ENCODE measurements at regions not wholly inside any gene's neighbourhood (a gene's known extent, or its start where the extent isn't known, plus 50 kb on each side); places are given as distances from the start of the nearest gene placed in this dataset.

- no peak overlapping the region for H3K4me3 ChIP-seq (replicated peaks; ENCODE audit: low read depth, low read length)
- TF ChIP-seq CTCF (IDR thresholded peaks at IDR 0.05; ENCODE audit: insufficient read depth, low read length, poor library complexity, severe bottlenecking), result no peak
- no peaks in the 10 kb centered on the region for H3K36me3 ChIP-seq (ENCODE audit: control insufficient read depth, insufficient read depth, low read length)
- no peak for DNase-seq (ENCODE audit: extremely low read depth, insufficient read length)
- no peaks in the 10 kb centered on the region for H3K27me3 ChIP-seq (replicated peaks; ENCODE audit: control insufficient read depth, insufficient read depth, low read length)
These were observed 129.3 kb downstream of the LNPK start for GRCh38 chr2:175872721-175873120.

- H3K36me3 ChIP-seq (ENCODE audit: control insufficient read depth, insufficient read depth, low read length), result no peaks in the 10 kb centered on the region
- DNase-seq (ENCODE audit: extremely low read depth, insufficient read length), result no peak
- H3K4me3 ChIP-seq (replicated peaks; ENCODE audit: low read depth, low read length), result no peak overlapping the region
- H3K27me3 ChIP-seq (replicated peaks; ENCODE audit: control insufficient read depth, insufficient read depth, low read length), result no peaks in the 10 kb centered on the region
- no peak for TF ChIP-seq CTCF (IDR thresholded peaks at IDR 0.05; ENCODE audit: insufficient read depth, low read length, poor library complexity, severe bottlenecking)
These were observed 130.1 kb downstream of the LNPK start for GRCh38 chr2:175872005-175872348.

GRCh38 chr2:175871331-175872004 lies 130.6 kb downstream of the LNPK start:
- Histone ChIP-seq H3K4me3 (replicated peaks; ENCODE audit: low read depth, low read length) (no peak overlapping the region), H3K36me3 (ENCODE audit: control insufficient read depth, insufficient read depth, low read length) (no peaks in the 10 kb centered on the region), H3K27me3 (replicated peaks; ENCODE audit: control insufficient read depth, insufficient read depth, low read length) (no peaks in the 10 kb centered on the region)
- TF ChIP-seq CTCF (IDR thresholded peaks at IDR 0.05; ENCODE audit: insufficient read depth, low read length, poor library complexity, severe bottlenecking), result no peak
- no peak for DNase-seq (ENCODE audit: extremely low read depth, insufficient read length)

GRCh38 chr2:175865716-175866115 lies 136.4 kb downstream of the LNPK start:
- Histone ChIP-seq H3K27me3 (replicated peaks; ENCODE audit: control insufficient read depth, insufficient read depth, low read length) (peaks cover 1% of the 10 kb centered on the region; the same call in 1 of the 2 replicates), H3K4me3 (replicated peaks; ENCODE audit: low read depth, low read length) (no peak overlapping the region), H3K36me3 (ENCODE audit: control insufficient read depth, insufficient read depth, low read length) (no peaks in the 10 kb centered on the region)
- DNase-seq (ENCODE audit: extremely low read depth, insufficient read length), result no peak
- no peak for TF ChIP-seq CTCF (IDR thresholded peaks at IDR 0.05; ENCODE audit: insufficient read depth, low read length, poor library complexity, severe bottlenecking)

GRCh38 chr2:175864137-175864850 lies 137.8 kb downstream of the LNPK start:
- H3K27me3 ChIP-seq (replicated peaks; ENCODE audit: control insufficient read depth, insufficient read depth, low read length), result peaks cover 1% of the 10 kb centered on the region; the same call in 1 of the 2 replicates
- H3K36me3 ChIP-seq (ENCODE audit: control insufficient read depth, insufficient read depth, low read length), result no peaks in the 10 kb centered on the region
- no peak for DNase-seq (ENCODE audit: extremely low read depth, insufficient read length)
- TF ChIP-seq CTCF (IDR thresholded peaks at IDR 0.05; ENCODE audit: insufficient read depth, low read length, poor library complexity, severe bottlenecking), result no peak
- H3K4me3 ChIP-seq (replicated peaks; ENCODE audit: low read depth, low read length), result no peak overlapping the region

Measured in GM06990 (cell line).